Ectodermal cell (in vitro differentiated cells): ENCODE measurements at regions not wholly inside any gene's neighbourhood (a gene's known extent, or its start where the extent isn't known, plus 50 kb on each side); places are given as distances from the start of the nearest gene placed in this dataset.

Experiments used
- H3K27ac ChIP-seq: 2 replicates; pipeline ENCODE4 v1.7.0; 2013; ENCODE audit warnings: mild to moderate bottlenecking, low read depth, low read length; ENCODE audit not compliant: insufficient read depth, poor library complexity, severe bottlenecking
- H3K27me3 ChIP-seq: 2 replicates; pipeline ENCODE4 v1.7.0; 2013; ENCODE audit warnings: mild to moderate bottlenecking, low read length; ENCODE audit not compliant: insufficient read depth, control insufficient read depth, poor library complexity, severe bottlenecking
- H3K36me3 ChIP-seq: one replicate; pipeline ENCODE4 v1.7.0; 2013; ENCODE audit warnings: low read length; ENCODE audit not compliant: control insufficient read depth, insufficient read depth
- H3K4me1 ChIP-seq: one replicate; pipeline ENCODE4 v1.7.0; 2013; ENCODE audit warnings: low read length; ENCODE audit not compliant: control insufficient read depth, insufficient read depth
- H3K4me3 ChIP-seq: 2 replicates; pipeline ENCODE4 v1.7.0; 2013; ENCODE audit warnings: low read depth, low read length, control low read depth; ENCODE audit not compliant: insufficient read depth
- H3K9me3 ChIP-seq: 2 replicates; pipeline ENCODE4 v1.7.0; 2013; ENCODE audit warnings: mild to moderate bottlenecking, low read length, moderate library complexity; ENCODE audit not compliant: control insufficient read depth
- WGBS, 2 experiments: methylation state at CpG; one replicate each; pipeline ENCODE4 v1.1.7; 2013; ENCODE audit warnings: missing lambda C conversion rate in 2 of 2; 5-methylcytosine and 5-hydroxymethylcytosine counted together

DNA sequence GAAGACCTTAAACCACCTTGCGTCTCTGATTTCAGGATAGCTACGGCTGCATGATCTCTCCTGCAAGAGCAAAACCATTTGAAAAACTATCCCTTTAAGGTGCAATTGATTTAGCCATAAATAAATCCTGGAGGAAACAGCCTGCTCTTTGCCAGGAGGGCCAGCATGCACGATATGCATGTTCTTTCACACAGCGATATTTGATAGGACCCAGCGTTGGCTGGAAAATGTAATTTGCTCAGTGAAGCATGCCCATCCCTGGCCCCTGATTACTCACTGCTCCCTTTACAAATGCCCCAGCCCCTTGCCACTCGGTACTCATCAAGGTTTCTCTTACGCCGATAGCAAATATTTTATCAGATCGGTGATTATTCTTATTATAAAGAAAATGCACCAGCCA lies 315.4 kb downstream of the CDH2 start:
- Histone ChIP-seq H3K36me3 (no peaks in the 10 kb centered on the region), H3K27ac (no peak overlapping the region), H3K27me3 (no peaks in the 10 kb centered on the region), H3K9me3 (no peaks in the 10 kb centered on the region), H3K4me1 (no peaks in the 10 kb centered on the region), H3K4me3 (no peak overlapping the region)
- 95 to 96% methylated on average over 9 of the region's 9 CpGs for WGBS, 2 experiments

GRCh38 chr18:27860701-27861107 lies 316.2 kb downstream of the CDH2 start:
- Histone ChIP-seq H3K27ac (no peak overlapping the region), H3K4me1 (no peaks in the 10 kb centered on the region), H3K27me3 (no peaks in the 10 kb centered on the region), H3K4me3 (no peak overlapping the region), H3K36me3 (no peaks in the 10 kb centered on the region), H3K9me3 (no peaks in the 10 kb centered on the region)
- 73% methylated on average over 4 of the region's 4 CpGs for WGBS, 2 experiments

DNA sequence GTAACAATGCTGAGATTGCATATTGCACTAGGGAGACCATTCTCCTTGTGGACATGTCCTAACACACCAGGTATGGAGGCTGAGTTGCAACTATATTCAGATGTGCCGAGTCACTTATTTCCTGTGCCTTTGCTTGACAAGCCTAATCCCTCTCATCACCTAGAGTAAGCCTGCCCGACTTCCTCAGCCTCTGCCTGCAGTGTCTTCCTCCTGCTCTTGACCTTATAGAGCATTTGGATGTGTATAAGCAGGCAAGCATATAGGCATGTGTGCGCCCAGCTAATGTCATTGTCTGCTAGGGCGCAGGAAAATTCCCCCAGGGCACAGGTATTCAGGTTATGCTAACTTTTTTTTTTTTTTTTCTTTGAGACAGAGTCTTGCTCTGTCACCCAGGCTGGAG lies 316.9 kb downstream of the CDH2 start:
- 82 to 83% methylated on average over 4 of the region's 4 CpGs for WGBS, 2 experiments
- Histone ChIP-seq H3K9me3 (no peaks in the 10 kb centered on the region), H3K27ac (no peak overlapping the region), H3K4me1 (no peaks in the 10 kb centered on the region), H3K36me3 (no peaks in the 10 kb centered on the region), H3K27me3 (no peaks in the 10 kb centered on the region), H3K4me3 (no peak overlapping the region)

DNA sequence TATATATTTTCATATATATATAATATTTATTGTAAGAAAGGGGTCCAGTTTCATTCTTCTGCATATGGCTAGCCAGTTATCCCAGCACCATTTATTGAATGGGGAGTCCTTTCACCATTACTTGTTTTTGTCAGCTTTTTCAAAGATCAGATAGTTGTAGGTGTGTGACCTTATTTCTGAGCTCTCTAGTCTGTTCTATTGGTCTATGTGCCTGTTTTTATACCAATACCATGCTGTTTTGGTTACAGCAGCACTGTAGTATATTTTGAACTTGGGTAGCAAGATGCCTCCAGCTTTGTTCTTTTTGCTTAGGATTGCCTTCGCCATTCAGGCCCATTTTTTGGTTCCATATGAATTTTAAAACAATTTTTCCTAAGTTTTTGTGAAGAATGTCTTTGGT lies 320.1 kb downstream of the CDH2 start:
- Histone ChIP-seq H3K36me3 (no peaks in the 10 kb centered on the region), H3K4me1 (no peaks in the 10 kb centered on the region), H3K4me3 (no peak overlapping the region), H3K9me3 (no peaks in the 10 kb centered on the region), H3K27me3 (no peaks in the 10 kb centered on the region), H3K27ac (no peak overlapping the region)
- 80 to 81% methylated on average over 1 of the region's 1 CpG for WGBS, 2 experiments

GRCh38 chr18:27855486-27855885 lies 321.4 kb downstream of the CDH2 start:
- H3K36me3 ChIP-seq, result no peaks in the 10 kb centered on the region
- no peaks in the 10 kb centered on the region for H3K27me3 ChIP-seq
- no peaks in the 10 kb centered on the region for H3K4me1 ChIP-seq
- H3K4me3 ChIP-seq, result no peak overlapping the region
- H3K27ac ChIP-seq, result no peak overlapping the region
- H3K9me3 ChIP-seq, result no peaks in the 10 kb centered on the region

GRCh38 chr18:27854631-27855030 lies 322.3 kb downstream of the CDH2 start:
- 88 to 96% methylated on average over 1 of the region's 1 CpG for WGBS, 2 experiments
- no peaks in the 10 kb centered on the region for H3K4me1 ChIP-seq
- no peaks in the 10 kb centered on the region for H3K27me3 ChIP-seq

GRCh38 chr18:27848336-27848735 lies 328.6 kb downstream of the CDH2 start:
- Histone ChIP-seq H3K4me1 (no peaks in the 10 kb centered on the region), H3K36me3 (no peaks in the 10 kb centered on the region), H3K27me3 (no peaks in the 10 kb centered on the region), H3K4me3 (no peak overlapping the region), H3K27ac (no peak overlapping the region), H3K9me3 (no peaks in the 10 kb centered on the region)
- 95 to 97% methylated on average over 3 of the region's 4 CpGs for WGBS, 2 experiments

More at GRCh38 chr18:27854631-27855030, 322.3 kb downstream of the CDH2 start:
- no peaks in the 10 kb centered on the region for H3K36me3 ChIP-seq
- no peak overlapping the region for H3K4me3 ChIP-seq
- no peaks in the 10 kb centered on the region for H3K9me3 ChIP-seq
- H3K27ac ChIP-seq, result no peak overlapping the region

DNA sequence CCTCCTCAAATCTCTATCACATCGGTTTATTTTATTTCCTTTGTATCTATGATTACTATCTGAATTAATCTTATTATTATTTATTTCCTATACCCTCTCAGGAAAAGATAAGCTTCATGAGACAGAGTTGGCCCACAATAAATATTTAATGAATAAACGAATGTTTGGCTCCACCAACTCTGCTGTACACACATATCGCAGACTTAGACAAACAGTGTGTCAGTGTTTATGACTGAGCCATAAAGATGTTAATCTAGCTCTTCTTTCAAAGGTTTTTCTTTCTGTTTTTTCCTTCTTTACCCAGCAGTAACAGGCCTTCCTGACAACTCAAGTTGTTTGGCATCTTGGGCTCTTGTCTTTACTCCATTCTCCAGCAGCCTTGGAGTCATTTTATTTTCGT lies 329.5 kb downstream of the CDH2 start:
- Histone ChIP-seq H3K9me3 (no peaks in the 10 kb centered on the region), H3K27me3 (no peaks in the 10 kb centered on the region), H3K4me3 (no peak overlapping the region), H3K4me1 (no peaks in the 10 kb centered on the region), H3K27ac (no peak overlapping the region), H3K36me3 (no peaks in the 10 kb centered on the region)
- WGBS, 2 experiments, result 93 to 96% methylated on average over 3 of the region's 4 CpGs

- H3K4me1 ChIP-seq, result no peaks in the 10 kb centered on the region
- H3K27me3 ChIP-seq, result no peaks in the 10 kb centered on the region
- no peak overlapping the region for H3K27ac ChIP-seq
- WGBS, 2 experiments, result 98 to 99% methylated on average over 2 of the region's 2 CpGs
- no peaks in the 10 kb centered on the region for H3K9me3 ChIP-seq
- no peak overlapping the region for H3K4me3 ChIP-seq
- no peaks in the 10 kb centered on the region for H3K36me3 ChIP-seq
Observed at GRCh38 chr18:27845897-27846296, 331.0 kb downstream of the CDH2 start.

DNA sequence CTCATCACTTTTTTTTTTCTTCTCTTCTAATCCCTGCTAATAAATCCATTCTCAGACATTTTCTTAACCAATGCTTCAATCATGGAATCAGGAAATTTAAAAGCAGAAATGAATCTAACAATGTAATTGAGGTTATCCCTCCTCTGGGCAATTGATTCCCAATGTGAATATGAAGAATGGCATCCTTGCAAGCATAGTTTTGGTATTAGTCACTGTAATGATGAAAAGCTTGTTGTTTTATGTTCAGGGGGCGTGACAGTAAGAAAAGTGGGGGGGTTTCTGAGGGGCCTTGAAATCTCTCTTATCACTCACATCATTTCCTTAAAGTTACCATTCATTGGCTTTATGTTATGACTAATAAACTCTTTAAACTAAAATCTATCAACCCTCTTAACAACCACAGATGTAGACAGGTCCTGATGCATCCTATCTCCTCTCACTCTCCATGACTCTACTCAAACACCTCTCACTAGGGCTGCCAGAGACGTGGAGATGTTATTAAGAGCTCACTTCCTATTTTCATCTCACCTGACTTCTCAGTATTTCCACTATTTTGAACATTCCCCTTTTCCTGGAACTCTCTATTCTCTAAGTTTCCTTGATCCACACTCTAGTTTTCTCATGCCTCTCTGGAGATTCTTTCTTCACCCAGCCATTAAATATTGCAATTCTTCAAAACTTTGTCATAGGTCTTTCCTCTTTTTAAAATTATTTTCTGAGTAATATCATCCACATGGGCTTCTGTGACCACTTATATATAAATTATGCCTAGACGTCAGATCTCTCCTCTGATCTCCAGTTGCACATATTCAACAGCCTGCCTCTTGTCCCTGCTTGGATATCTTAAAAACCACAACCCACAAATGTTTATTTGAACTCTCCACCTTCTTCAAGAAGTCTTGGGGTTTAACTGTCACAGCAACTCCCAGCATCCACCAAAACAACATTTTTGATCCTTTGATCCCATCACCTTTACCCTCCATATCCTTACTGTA lies 332.9 kb downstream of the CDH2 start:
- no peaks in the 10 kb centered on the region for H3K36me3 ChIP-seq
- H3K9me3 ChIP-seq, result no peaks in the 10 kb centered on the region
- H3K27me3 ChIP-seq, result no peaks in the 10 kb centered on the region
- WGBS, 2 experiments, result 85 to 94% methylated on average over 3 of the region's 3 CpGs
- no peak overlapping the region for H3K27ac ChIP-seq
- H3K4me1 ChIP-seq, result no peaks in the 10 kb centered on the region
- H3K4me3 ChIP-seq, result no peak overlapping the region
